ENCODE measurements at regions not wholly inside any gene's neighbourhood (a gene's known extent, or its start where the extent isn't known, plus 50 kb on each side); places are given as distances from the start of the nearest gene placed in this dataset.

GRCh38 chrX:93346309-93346708 lies 327.1 kb downstream of the NAP1L3 start:
- TF ChIP-seq CTCF (IDR thresholded peaks at IDR 0.05) (no peak), REST (IDR thresholded peaks at IDR 0.05; ENCODE audit: insufficient read depth in 1 of 2, low read depth in 2 of 2, low read length in 1 of 2) (no peak), TCF7L2 (IDR thresholded peaks at IDR 0.05; ENCODE audit: low read depth, low read length) (no peak), POLR2AphosphoS5 (IDR thresholded peaks at IDR 0.05; ENCODE audit: low read depth, low read length) (no peak), SIN3A (IDR thresholded peaks at IDR 0.05; ENCODE audit: borderline replicate concordance, insufficient read depth, low read depth, low read length) (no peak)
